ENCODE measurements at regions not wholly inside any gene's neighbourhood (a gene's known extent, or its start where the extent isn't known, plus 50 kb on each side); places are given as distances from the start of the nearest gene placed in this dataset.

GRCh38 chr6:15042938-15043337, 202.9 kb upstream of the JARID2 start:
- no peak for FAIRE-seq
- Histone ChIP-seq H3K36me3 (ENCODE audit: control insufficient read depth, insufficient read depth, low read length) (no peaks in the 10 kb centered on the region), H3K27me3 (ENCODE audit: control insufficient read depth, insufficient read depth, low read length) (no peaks in the 10 kb centered on the region), H3K4me3 (ENCODE audit: low read depth, low read length) (no peak overlapping the region)
- no peak for DNase-seq (ENCODE audit: low read depth)
- TF ChIP-seq CTCF (IDR thresholded peaks at IDR 0.05; ENCODE audit: insufficient read depth, low read length, severe bottlenecking), result no peak

GRCh38 chr6:15044146-15044882, 201.6 kb upstream of the JARID2 start:
- TF ChIP-seq CTCF (IDR thresholded peaks at IDR 0.05; ENCODE audit: insufficient read depth, low read length, severe bottlenecking), result no peak
- Histone ChIP-seq H3K27me3 (ENCODE audit: control insufficient read depth, insufficient read depth, low read length) (no peaks in the 10 kb centered on the region), H3K36me3 (ENCODE audit: control insufficient read depth, insufficient read depth, low read length) (no peaks in the 10 kb centered on the region), H3K4me3 (ENCODE audit: low read depth, low read length) (no peak overlapping the region)
- DNase-seq (ENCODE audit: low read depth), result no peak
- FAIRE-seq, result no peak

- DNase-seq (ENCODE audit: low read depth) (no peak), FAIRE-seq (no peak)
- TF ChIP-seq CTCF (IDR thresholded peaks at IDR 0.05; ENCODE audit: insufficient read depth, low read length, severe bottlenecking), result no peak
- H3K36me3 ChIP-seq (ENCODE audit: control insufficient read depth, insufficient read depth, low read length), result no peaks in the 10 kb centered on the region
- H3K27me3 ChIP-seq (ENCODE audit: control insufficient read depth, insufficient read depth, low read length), result no peaks in the 10 kb centered on the region
- H3K4me3 ChIP-seq (ENCODE audit: low read depth, low read length), result no peak overlapping the region
Observed at GRCh38 chr6:15044948-15045347, 200.9 kb upstream of the JARID2 start.

- H3K36me3 ChIP-seq (ENCODE audit: control insufficient read depth, insufficient read depth, low read length), result no peaks in the 10 kb centered on the region
- no peak for FAIRE-seq
- TF ChIP-seq CTCF (IDR thresholded peaks at IDR 0.05; ENCODE audit: insufficient read depth, low read length, severe bottlenecking), result no peak
Observed at GRCh38 chr6:15046751-15047150, 199.1 kb upstream of the JARID2 start.

GRCh38 chr6:15048367-15048766, 197.5 kb upstream of the JARID2 start:
- FAIRE-seq (no peak), DNase-seq (ENCODE audit: low read depth) (no peak)
- no peak for TF ChIP-seq CTCF (IDR thresholded peaks at IDR 0.05; ENCODE audit: insufficient read depth, low read length, severe bottlenecking)
- H3K36me3 ChIP-seq (ENCODE audit: control insufficient read depth, insufficient read depth, low read length), result no peaks in the 10 kb centered on the region
- H3K27me3 ChIP-seq (ENCODE audit: control insufficient read depth, insufficient read depth, low read length), result no peaks in the 10 kb centered on the region
- H3K4me3 ChIP-seq (ENCODE audit: low read depth, low read length), result no peak overlapping the region

More at GRCh38 chr6:15046751-15047150, 199.1 kb upstream of the JARID2 start:
- H3K27me3 ChIP-seq (ENCODE audit: control insufficient read depth, insufficient read depth, low read length), result no peaks in the 10 kb centered on the region
- H3K4me3 ChIP-seq (ENCODE audit: low read depth, low read length), result no peak overlapping the region
- DNase-seq (ENCODE audit: low read depth), result no peak
